Muscle of leg (tissue), 3 donors: ENCODE measurements at regions not wholly inside any gene's neighbourhood (a gene's known extent, or its start where the extent isn't known, plus 50 kb on each side); places are given as distances from the start of the nearest gene placed in this dataset.
"Not testable (repeated sequence)": the region's sequence is repeated elsewhere in the genome, so short reads cannot be mapped to it uniquely, and the experiment has no call there.

Experiments used
- DNase-seq: peaks from one replicate; pipeline ENCODE4 v3.0.0; 2013
- H3K27ac ChIP-seq: one replicate; pipeline ENCODE4 v1.5.1; 2013; ENCODE audit warnings: mild to moderate bottlenecking, low read length, control low read depth
- H3K27me3 ChIP-seq: one replicate; pipeline ENCODE4 v1.6.1; 2013; ENCODE audit warnings: low read length; ENCODE audit not compliant: control insufficient read depth, insufficient read depth
- H3K36me3 ChIP-seq: one replicate; pipeline ENCODE4 v1.6.1; 2013; ENCODE audit warnings: low read length; ENCODE audit not compliant: control insufficient read depth, insufficient read depth
- H3K4me1 ChIP-seq: one replicate; pipeline ENCODE4 v1.6.1; 2013; ENCODE audit warnings: low read length; ENCODE audit not compliant: control insufficient read depth, insufficient read depth
- H3K4me3 ChIP-seq: one replicate; pipeline ENCODE4 v1.5.1; 2013; ENCODE audit warnings: low read length, control low read depth
- H3K9me3 ChIP-seq: replicated peaks from 2 replicates; pipeline ENCODE4 v1.6.1; 2013; ENCODE audit warnings: low read depth, low read length; ENCODE audit not compliant: control insufficient read depth
- WGBS: methylation state at CpG from one replicate; pipeline ENCODE4 v1.1.5; 2013; ENCODE audit warnings: missing lambda C conversion rate; ENCODE audit not compliant: insufficient coverage; 5-methylcytosine and 5-hydroxymethylcytosine counted together

DNA sequence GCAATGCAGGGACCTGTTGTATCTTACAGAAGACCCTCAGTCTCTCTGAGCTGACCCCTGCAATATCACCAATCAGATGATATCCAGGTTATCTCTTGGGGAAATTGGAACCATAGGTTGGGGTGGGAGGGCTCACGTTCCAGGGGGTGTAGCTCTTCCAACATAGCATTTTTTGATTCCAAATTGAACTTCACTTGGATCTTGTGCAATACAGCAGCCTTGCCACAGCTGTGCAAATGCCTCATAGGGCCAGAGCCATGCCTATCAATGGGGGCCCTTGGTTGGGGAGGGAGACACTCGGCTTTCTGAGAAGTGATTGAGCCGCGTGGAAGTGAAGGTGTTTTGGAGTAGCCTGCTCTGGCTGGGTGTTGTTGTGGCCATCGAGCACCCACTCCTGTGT lies 117.2 kb upstream of the PITX1 start:
- no peak overlapping the region for H3K27ac ChIP-seq
- H3K4me1 ChIP-seq, result no peaks in the 10 kb centered on the region
- H3K36me3 ChIP-seq, result no peaks in the 10 kb centered on the region
- no peaks in the 10 kb centered on the region for H3K9me3 ChIP-seq
- H3K27me3 ChIP-seq, result peaks cover 4% of the 10 kb centered on the region
- H3K4me3 ChIP-seq, result no peak overlapping the region
- 80% methylated on average over 1 of the region's 5 CpGs for WGBS
- DNase-seq, result no peak

DNA sequence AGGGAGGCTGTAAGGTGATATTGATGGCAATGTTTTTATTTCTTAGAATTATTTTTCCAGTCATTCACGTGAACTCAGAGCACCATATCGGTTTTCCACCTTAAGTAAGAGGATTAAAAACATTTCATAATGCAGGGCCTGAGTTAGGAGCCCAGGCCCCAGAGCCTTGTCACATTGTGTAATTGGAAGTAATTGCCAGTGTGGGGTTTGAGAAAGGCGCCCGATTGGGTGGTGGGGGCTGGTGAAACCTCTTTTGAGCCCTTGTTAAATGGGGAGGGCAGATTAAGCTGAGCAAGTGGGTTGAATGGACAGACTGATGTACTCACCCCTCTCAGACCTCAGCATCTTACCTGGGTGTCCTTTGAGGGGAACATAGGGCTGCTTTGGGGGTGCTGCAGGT lies 116.7 kb upstream of the PITX1 start:
- no peaks in the 10 kb centered on the region for H3K36me3 ChIP-seq
- no CpG with 5 or more reads among the region's 4 CpGs for WGBS
- no peak for DNase-seq
- H3K4me1 ChIP-seq, result no peaks in the 10 kb centered on the region
- H3K4me3 ChIP-seq, result no peak overlapping the region
- no peaks in the 10 kb centered on the region for H3K9me3 ChIP-seq
- no peak overlapping the region for H3K27ac ChIP-seq
- peaks cover 4% of the 10 kb centered on the region for H3K27me3 ChIP-seq

DNA sequence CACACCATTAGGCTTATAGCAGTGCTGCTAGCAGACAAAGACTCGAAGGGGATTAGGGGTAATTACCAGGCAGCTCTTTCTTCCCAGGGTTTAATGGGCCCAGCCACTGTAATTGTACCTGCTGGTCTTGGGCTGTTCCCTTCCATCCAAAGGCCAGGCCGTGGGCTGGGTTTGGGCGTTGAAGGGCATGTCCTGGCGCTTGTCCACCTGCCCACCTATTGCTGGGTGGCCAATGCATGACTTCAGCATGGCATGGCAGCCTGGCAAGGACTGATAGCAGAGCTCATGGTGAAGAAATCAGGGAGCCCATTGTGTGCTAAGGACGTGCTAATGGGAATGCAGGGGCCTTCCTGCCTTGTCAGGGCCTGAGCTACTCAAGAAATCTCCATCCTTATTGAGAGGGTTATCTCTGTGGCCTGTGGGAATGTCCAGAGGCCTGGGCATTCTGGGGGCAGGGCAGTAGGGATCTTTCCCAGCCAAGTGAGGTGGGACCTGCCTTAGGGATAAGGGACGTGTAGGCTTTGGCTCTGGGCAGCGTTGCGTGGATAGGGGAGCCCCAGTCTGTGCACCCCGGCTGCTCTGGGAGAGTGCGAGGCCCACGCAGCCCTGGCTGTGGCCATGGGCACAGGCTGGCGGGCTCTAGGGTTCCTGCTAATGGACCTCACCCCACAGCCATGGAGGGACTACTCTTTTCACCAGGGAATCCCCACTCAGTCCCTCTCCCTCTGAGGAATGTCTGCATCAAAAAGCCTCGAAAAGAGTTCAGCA lies 116.1 kb upstream of the PITX1 start:
- no peak for DNase-seq
- H3K4me3 ChIP-seq, result no peak overlapping the region
- WGBS, result 67% methylated on average over 11 of the region's 13 CpGs
- H3K4me1 ChIP-seq, result no peaks in the 10 kb centered on the region
- H3K27me3 ChIP-seq, result peaks cover 4% of the 10 kb centered on the region
- no peak overlapping the region for H3K27ac ChIP-seq
- H3K9me3 ChIP-seq, result no peaks in the 10 kb centered on the region
- no peaks in the 10 kb centered on the region for H3K36me3 ChIP-seq

DNA sequence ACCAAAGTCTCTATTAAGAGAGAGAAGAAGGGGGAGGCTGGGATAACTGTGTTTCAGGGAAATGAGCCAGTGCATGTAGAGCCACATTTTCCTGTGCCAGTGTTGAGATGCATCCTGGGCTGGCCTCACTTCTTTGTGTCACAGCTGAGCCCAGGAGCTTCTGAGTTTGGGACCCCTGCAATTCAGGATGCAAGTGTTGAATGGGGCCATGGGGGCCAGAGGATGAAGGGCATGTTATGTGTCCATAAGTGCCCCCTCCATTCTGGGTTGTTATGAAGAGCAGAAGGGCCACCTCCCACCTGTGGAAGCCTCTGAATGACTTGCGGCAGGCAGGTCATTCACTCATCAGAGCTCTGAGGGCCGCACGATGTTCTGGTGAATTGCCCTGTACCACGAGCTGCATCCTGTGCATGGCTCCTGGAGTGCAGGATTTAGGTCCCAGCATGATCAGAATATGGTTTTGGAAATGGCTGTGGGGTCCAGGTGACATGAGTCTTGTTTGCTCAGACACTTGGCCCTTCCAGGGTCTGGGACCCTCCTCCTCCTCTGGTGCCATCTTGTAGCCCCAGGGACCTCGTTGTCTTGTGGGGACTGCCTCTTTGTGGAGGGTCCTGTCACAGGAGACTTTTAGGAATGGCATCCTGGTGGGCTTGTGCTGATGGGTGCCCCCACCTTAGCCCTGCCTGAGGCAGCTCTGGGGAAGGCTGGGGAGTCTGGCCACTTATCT lies 115.4 kb upstream of the PITX1 start:
- no peaks in the 10 kb centered on the region for H3K9me3 ChIP-seq
- H3K27ac ChIP-seq, result no peak overlapping the region
- no peaks in the 10 kb centered on the region for H3K36me3 ChIP-seq
- 67% methylated on average over 4 of the region's 5 CpGs for WGBS
- no peak for DNase-seq
- H3K4me3 ChIP-seq, result no peak overlapping the region
- H3K4me1 ChIP-seq, result no peaks in the 10 kb centered on the region
- peaks cover 4% of the 10 kb centered on the region for H3K27me3 ChIP-seq

DNA sequence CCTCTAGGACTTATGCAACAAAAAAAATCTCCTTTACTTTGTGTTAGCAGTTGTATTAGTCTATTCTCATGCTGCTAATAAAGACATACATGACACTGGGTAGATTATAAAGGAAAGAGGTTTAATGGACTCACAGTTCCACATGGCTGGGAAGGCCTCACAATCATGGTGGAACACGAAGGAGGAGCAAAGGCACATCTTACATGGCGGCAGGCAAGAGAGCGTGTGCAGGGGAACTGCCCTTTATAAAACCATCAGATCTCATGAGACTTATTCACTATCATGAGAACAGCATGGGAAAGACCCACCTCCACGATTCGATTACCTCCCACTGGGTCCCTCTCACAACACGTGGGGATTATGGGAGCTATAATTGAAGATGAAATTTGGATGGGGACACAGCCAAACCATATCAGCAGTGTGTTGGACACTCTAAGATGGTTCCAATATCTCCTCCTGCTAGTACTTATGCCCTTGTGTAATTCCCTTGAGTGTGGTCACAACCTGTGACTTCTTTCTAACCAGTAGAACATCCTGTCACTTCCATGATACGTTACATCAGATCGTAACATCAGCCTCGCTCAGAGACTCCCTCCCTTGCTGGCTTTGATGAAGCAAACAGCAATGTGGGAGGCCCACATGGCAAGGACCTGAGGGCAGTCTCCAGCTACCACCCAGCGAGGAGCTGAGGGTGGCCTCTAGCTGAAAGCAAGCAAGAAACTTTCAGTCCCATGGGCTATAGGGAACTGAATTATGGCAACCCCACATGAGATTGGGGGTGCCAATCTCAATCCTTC lies 113.5 kb upstream of the PITX1 start:
- H3K4me3 ChIP-seq, result no peak overlapping the region
- no peaks in the 10 kb centered on the region for H3K36me3 ChIP-seq
- no peaks in the 10 kb centered on the region for H3K9me3 ChIP-seq
- H3K27ac ChIP-seq, result no peak overlapping the region
- no peaks in the 10 kb centered on the region for H3K4me1 ChIP-seq
- H3K27me3 ChIP-seq, result peaks cover 4% of the 10 kb centered on the region
- DNase-seq, result no peak
- WGBS, result 68% methylated on average over 3 of the region's 10 CpGs

DNA sequence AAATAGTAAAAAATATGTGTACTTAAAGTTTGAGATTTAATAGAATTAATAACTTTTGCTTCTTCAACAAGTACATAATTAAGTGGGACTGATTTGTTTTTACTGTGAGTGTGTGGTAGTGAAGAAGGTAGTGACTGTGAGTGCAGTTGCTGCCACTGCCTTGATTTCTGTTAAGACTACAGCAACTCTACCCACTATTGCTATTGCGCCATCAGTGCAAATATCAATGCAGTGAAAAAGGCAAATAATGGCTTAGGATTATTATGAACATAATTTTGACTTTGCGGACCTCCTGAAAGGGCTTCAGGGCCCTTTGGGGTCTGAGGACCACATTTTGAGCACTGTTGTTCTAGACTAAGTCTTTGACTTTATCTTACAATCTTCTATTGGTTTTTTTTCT lies 112.0 kb upstream of the PITX1 start:
- Histone ChIP-seq H3K4me1 (no peaks in the 10 kb centered on the region), H3K4me3 (no peak overlapping the region), H3K36me3 (no peaks in the 10 kb centered on the region), H3K27ac (no peak overlapping the region), H3K9me3 (no peaks in the 10 kb centered on the region), H3K27me3 (peaks cover 4% of the 10 kb centered on the region)
- no CpG with 5 or more reads among the region's 2 CpGs for WGBS
- DNase-seq, result no peak

DNA sequence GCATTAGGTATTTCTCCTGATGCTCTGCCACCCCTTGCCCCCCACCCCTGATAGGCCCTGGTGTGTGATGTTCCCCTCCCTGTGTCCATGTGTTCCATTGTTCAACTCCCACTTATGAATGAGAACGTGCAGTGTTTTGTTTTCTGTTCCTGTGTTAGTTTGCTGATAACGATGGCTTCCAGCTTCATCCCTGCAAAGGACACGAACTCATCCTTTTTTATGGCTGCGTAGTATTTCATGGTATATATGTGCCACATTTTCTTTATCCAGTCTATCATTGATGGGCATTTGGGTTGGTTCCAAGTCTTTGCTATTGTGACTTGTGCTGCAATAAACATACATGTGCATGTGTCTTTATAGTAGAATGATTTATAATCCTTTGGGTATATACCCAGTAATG lies 109.7 kb upstream of the PITX1 start:
- not testable (repeated sequence) for H3K4me3 ChIP-seq, DNase-seq, H3K27ac ChIP-seq, H3K9me3 ChIP-seq, H3K27me3 ChIP-seq, H3K36me3 ChIP-seq, H3K4me1 ChIP-seq
- WGBS, result no CpG with 5 or more reads among the region's 4 CpGs

DNA sequence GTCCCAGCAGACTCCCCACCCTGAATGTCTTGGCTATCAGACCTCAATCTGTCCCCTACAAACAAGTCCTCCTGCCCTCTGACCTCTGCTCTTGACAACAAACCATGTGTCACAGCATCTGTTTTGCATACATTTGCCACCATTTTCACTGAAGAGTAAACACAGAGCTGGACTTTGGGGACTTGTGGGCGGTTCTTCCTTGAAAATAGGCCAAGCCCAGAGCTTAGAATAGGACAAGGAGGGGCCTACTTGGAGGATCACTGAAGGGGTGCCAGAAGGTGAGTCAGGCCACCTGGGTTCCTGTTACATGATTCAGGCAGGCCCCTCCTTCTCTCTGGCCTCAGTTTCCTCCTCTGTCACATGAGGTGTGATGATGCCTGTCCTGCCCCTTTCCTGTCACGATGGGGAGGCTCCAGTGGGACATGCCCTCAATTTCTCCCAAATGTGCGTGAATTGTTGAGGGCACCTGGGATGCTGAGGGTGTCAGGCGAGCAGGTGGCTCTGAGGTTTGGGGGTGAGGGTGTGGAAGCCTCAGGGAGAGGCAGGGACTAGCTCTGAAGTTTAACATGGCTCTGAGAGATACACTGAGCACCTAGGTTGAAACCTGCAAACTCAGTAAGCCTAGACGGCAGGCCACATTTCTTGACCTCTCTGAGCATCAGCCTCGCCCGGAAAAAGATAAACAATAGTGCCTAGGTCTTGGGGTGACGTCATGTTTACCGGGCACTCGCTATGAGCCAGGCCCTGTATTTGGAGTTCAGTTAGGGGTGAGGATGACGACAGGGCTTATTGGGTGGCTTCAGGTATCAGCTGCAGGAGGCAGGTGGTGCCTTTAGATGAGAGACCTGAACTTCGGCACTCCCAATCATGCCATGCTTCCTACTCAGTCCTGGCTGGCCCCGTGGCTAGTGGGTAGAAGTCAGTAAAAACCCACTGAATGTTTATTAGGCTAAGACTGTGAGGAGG lies 107.6 kb upstream of the PITX1 start:
- H3K27me3 ChIP-seq, result peaks cover 10% of the 10 kb centered on the region
- no peak for DNase-seq
- no peaks in the 10 kb centered on the region for H3K9me3 ChIP-seq
- WGBS, result 86% methylated on average over 10 of the region's 13 CpGs
- no peaks in the 10 kb centered on the region for H3K36me3 ChIP-seq
- H3K27ac ChIP-seq, result no peak overlapping the region
- H3K4me1 ChIP-seq, result no peaks in the 10 kb centered on the region
- no peak overlapping the region for H3K4me3 ChIP-seq

DNA sequence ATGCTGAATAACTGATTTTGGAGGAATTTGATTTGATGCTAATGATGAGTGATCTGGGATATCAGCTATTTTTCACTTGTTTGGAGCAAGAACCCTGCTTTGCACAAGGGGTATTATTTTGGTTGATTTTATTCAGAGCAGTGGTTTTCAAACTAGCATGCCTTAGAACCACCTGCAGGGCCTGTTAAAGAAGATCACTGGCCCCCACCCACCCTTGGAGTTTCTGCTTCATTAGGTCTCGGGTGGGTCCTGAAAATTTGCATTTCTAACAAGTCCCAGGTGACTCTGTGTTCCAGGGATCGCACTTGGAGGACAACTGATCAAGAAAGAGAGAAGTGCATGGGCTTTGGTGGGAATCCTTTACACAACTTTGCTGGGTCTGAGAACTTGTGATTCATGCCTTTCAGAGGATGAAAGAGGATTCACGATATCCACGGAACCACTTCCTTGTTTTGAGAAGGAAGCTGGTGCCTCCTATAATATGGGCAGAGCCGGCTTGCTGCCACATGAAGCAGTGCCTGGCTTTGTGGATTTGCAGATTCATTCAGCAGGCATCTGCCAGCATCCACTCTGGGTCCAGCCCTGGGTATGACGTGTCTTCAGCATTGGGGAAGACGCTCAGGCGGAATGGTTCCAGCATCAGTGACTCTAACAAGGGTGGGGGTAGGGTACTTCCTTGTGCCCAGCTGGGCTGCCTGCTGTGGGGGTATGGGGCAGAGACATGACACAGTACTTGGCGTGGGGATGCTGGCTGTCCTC lies 106.6 kb upstream of the PITX1 start:
- no peak overlapping the region for H3K4me3 ChIP-seq
- WGBS, result 89% methylated on average over 6 of the region's 9 CpGs
- H3K27me3 ChIP-seq, result peaks cover 10% of the 10 kb centered on the region
- no peak for DNase-seq
- H3K36me3 ChIP-seq, result no peaks in the 10 kb centered on the region
- H3K9me3 ChIP-seq, result no peaks in the 10 kb centered on the region
- peaks cover 7% of the 10 kb centered on the region for H3K4me1 ChIP-seq
- no peak overlapping the region for H3K27ac ChIP-seq
